Adrenal gland (tissue), 5 donors: ENCODE measurements at regions not wholly inside any gene's neighbourhood (a gene's known extent, or its start where the extent isn't known, plus 50 kb on each side); places are given as distances from the start of the nearest gene placed in this dataset.

Experiments used
- POLR2A ChIP-seq, 2 donors: fragments of 450-650 bp; IDR thresholded peaks; one replicate each; pipeline ENCODE4 v1.6.1; 2017; ENCODE audit warnings: antibody characterized with exemption in 2 of 2, mild to moderate bottlenecking in 2 of 2, moderate library complexity in 1 of 2
- TF ChIP-seq, protein P1 (sequence below), 6 experiments: fragments of 450-650 bp in 4 of 6; fragments of 200-600 bp in 2 of 6; sonication (generic) in 1 of 6; IDR thresholded peaks; 1 replicate in 5 of 6; 2 replicates in 1 of 6; pipeline versions ENCODE4 v1.5.1 to v1.8.0; 2016 to 2021; ENCODE audit warnings: antibody characterized with exemption in 6 of 6, mild to moderate bottlenecking in 2 of 6, moderate library complexity in 1 of 6
- donor health status: DM: no; HTN: no; CAD: no.

DNA sequence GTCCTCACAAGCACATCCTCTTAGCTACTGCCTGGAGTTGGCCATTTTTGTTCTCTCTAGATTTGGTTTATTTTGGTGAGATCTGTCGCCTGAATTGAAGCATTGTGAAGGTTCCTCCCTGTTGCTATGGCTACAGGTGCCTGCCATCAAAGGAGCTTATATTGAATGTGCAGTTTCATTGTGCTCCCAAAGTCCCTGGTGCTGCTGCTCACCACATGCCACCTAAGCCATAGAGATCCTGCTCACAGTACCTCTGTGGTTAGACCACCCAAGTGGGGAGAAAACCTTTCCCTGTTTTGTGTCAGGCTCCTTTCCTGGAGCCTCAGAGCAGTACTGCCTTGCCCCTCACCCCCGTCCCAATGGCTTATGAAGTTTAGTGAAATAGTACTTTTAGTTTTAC lies 383.4 kb downstream of the TMEM38B start:
- TF ChIP-seq, protein P1, sequence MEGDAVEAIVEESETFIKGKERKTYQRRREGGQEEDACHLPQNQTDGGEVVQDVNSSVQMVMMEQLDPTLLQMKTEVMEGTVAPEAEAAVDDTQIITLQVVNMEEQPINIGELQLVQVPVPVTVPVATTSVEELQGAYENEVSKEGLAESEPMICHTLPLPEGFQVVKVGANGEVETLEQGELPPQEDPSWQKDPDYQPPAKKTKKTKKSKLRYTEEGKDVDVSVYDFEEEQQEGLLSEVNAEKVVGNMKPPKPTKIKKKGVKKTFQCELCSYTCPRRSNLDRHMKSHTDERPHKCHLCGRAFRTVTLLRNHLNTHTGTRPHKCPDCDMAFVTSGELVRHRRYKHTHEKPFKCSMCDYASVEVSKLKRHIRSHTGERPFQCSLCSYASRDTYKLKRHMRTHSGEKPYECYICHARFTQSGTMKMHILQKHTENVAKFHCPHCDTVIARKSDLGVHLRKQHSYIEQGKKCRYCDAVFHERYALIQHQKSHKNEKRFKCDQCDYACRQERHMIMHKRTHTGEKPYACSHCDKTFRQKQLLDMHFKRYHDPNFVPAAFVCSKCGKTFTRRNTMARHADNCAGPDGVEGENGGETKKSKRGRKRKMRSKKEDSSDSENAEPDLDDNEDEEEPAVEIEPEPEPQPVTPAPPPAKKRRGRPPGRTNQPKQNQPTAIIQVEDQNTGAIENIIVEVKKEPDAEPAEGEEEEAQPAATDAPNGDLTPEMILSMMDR (IDR thresholded peaks at IDR 0.05), result no peak
- TF ChIP-seq POLR2A (IDR thresholded peaks at IDR 0.05), result no peak
